GM12892 (cell line): ENCODE measurements at regions not wholly inside any gene's neighbourhood (a gene's known extent, or its start where the extent isn't known, plus 50 kb on each side); places are given as distances from the start of the nearest gene placed in this dataset.

Source experiments
- POLR2A ChIP-seq: IDR thresholded peaks from 2 replicates; pipeline ENCODE4 v1.6.1; 2011; ENCODE audit warnings: low read depth, low read length, control low read depth
- TAF1 ChIP-seq: IDR thresholded peaks from 2 replicates; pipeline ENCODE4 v1.6.1; 2011; ENCODE audit warnings: low read depth, mild to moderate bottlenecking, control low read depth, low read length, borderline replicate concordance

- no peak for TF ChIP-seq POLR2A
- TF ChIP-seq TAF1, result no peak
Measured at GRCh38 chr5:29203049-29203448, 1990.4 kb upstream of the CDH6 start.
